ENCODE measurements at regions not wholly inside any gene's neighbourhood (a gene's known extent, or its start where the extent isn't known, plus 50 kb on each side); places are given as distances from the start of the nearest gene placed in this dataset.

DNA sequence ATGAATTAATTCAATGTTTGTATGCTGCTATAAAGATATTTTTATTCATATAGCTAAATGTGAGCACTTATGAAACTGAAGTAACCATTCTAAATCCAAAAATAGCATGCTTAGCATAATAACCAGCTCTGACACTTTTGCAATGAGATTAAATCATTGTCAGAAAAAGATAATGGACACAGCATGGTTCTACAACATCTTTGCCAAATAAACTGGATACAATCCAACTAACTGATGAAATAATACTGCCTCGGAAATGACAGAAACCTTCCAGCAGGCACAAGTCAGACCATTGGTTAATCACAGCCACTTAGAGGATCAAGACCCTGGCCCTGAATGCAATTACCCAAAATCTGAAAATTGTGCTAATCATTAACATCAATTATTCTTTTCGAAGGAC, 592.7 kb upstream of the ADGRL4 start:
- DNase-seq (ENCODE audit: low read depth): no peak

DNA sequence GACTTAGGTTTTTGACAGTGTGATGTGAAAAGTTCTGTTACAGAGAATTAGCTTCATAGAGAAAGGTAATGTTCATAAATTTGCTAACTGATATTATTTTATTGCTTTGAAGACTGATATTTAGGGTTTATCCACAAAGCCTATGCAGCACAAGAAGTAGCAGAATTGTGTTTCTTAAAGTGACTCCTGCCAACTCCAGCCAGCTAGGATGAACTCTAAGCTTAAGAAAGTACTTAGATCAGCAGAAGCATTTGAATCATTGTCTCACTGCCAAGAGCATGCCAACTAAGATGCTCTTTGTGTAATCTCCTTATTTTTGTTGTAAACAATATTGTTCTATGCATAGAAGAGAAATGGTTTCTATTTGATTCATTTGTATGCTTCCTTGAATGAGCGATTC, 589.4 kb upstream of the ADGRL4 start:
- DNase-seq (ENCODE audit: low read depth): no peak

DNA sequence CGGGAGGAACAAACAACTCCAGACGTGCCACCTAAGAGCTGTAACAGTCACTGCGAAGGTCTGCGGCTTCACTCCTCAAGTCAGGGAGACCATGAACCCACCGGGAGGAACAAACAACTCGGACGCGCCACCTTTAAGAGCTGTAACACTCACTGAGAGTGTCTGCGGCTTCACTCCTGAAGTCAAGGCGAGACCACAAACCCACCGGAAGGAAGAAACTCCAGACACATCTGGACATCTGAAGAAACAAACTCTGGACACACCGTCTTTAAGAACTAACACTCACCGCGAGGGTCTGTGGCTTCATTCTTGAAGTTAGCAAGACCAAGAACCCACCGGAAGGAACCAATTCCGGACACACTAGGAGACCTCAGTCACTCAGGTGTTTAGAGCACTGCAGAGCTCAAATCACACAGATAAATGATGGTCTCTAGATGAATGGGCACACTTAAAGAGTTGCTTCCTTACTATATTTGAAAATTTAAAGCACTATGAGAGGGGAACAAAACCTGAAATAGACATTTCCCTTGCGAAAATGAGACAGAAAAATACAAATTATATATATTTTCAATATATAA, 587.7 kb upstream of the ADGRL4 start:
- no peak for DNase-seq (ENCODE audit: low read depth)

DNA sequence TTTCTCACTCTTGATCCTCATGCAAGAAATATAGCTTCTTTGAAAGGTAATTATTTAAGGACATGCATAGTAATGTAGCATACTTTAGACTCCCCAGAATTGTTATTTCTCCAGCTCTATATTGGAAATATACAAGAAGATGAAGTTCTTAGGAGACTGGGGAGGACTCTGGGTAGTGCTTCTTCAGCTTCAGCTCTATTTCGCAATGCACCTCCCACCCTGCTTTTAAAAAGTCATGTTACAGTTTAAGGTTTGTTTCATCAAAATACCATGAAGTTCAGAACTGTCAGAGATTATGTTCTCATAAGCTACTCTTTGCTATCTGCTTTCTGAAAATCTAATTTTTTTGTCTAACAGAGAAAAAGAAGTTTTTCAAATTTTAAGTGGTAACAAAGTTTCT, 586.2 kb upstream of the ADGRL4 start:
- no peak for DNase-seq (ENCODE audit: low read depth)

DNA sequence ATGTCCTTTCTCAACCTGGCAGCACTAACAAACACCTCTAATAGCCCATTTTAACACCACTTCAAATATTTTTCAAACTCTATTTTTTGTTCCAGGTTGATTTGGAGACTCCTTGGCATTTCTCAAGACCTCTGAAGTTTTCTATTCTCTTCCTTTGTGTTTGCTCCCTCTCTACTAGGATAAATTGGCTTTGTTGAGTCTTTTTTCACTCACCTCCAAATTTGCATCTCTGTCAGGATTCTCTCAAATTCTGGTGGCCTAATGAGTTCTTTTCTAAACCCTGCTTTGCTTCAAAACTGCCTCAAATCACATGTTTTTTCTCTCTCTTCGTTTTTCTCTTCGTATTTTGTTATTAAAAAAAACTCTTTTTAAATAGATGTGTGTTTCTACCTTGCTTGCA, 582.2 kb upstream of the ADGRL4 start:
- DNase-seq (ENCODE audit: low read depth): no peak

DNA sequence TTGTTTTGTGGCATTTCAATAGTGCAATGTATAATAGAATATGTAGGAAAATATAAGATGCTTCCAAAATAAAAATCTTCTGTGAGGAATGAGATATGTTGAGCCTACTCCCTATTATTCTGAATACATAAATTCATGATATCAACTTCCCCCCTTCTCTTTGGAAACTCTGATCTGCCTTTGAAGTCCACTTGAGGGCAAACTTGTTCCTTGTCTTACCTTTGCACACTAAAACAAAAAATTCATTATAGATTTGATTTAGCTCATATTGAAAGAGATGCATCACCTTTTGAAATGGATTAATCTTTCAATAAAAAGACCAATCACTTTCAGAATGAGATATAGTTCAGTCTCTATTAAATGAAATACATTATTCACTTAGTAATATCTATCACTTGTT, 580.7 kb upstream of the ADGRL4 start:
- DNase-seq (ENCODE audit: low read depth): no peak

DNA sequence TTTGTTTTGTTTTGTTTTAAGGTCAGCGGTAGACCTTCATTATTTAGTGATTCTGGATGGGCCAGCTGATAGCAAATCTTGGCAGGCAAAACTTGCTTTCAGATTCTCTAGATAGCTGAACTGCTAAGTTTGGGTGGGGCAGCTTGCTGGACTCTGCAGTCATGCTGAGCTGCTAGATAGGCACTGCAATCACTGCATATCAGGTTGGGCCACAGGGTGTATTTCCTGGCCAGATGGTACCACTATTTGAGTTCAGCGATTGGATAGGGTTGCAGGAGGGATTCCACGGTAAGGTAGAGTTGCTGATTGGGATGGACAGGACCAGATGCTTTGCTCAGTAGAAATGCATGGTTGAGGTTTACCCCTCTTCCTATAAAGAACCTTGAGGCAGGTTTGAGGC, 579.3 kb upstream of the ADGRL4 start:
- DNase-seq (ENCODE audit: low read depth): no peak

DNA sequence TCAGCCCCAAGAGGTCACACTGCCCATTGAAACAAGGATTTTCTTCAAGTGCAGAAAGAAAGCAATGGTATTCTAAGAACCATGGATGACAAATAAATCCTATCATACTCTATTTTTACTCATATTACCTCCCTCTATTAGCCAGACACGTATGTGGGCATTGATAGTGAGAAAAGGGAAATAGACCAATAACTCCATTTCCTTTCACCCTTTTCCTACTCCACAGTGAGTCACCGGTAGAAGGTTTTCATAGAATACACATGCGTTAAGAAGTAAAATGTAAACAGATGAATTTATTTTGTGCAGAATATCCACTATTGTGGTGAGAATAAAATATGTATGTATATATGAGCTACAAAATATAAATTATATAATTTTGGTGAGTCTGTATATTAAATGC, 568.9 kb upstream of the ADGRL4 start:
- no peak for DNase-seq (ENCODE audit: low read depth)

DNA sequence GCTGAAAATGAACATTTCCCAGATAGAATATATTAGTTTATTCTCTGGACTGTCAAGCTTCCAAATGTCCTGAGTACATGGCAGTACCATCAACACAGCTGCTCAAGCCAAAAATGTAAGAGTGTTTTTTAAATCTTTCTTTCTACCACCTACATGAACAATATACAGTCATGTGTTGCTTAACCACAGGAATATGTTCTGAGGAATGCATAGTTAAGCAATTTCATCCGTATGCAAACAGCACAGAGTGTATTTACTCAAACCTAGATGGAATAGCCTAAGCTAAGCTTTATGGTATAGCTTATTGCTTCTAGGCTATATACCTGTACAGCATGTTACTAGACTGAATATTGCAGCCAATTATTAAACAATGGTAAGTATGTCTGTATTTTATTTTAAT, 561.9 kb upstream of the ADGRL4 start:
- DNase-seq (ENCODE audit: low read depth): no peak

DNA sequence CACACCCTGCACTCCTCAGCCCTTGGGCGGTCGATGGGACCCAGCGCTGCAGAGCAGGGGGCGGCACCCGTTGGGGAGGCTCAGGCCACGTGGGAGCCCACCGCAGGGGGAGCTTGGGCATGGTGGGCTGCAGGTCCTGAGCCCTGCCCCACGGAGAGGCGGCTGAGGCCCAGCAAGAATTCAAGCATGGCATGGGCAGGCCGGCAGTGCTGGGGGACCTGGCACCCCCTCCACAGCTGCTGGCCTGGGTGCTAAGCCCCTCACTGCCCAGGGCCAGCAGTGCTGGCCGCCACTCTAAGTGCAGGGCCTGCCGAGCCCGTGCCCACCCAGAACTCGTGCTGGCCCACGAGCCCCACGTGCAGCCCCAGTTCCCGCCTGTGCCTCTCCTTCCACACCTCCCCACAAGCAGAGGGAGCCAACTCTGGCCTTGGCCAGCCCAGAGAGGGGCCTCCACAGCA, 555.0 kb upstream of the ADGRL4 start:
- no peak for DNase-seq (ENCODE audit: low read depth)

DNA sequence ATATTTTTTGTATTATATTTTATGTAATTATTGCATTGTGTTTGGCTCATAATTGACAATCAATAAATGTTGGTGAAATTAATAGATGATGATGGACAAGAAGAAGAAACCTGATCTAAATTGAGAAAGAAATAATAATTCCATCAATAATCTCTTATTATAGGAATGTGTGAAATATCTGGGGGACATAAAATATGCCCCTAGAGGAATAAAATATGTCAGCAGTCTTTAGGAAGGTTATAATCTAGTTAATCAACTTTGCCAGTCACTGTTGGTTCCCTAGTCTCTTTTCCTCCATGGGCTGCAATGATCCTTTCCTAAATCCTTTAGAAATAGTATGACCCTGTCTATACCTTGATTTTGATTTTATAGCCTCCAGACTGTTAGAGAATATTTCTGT, 549.7 kb upstream of the ADGRL4 start:
- no peak for DNase-seq (ENCODE audit: low read depth)

DNA sequence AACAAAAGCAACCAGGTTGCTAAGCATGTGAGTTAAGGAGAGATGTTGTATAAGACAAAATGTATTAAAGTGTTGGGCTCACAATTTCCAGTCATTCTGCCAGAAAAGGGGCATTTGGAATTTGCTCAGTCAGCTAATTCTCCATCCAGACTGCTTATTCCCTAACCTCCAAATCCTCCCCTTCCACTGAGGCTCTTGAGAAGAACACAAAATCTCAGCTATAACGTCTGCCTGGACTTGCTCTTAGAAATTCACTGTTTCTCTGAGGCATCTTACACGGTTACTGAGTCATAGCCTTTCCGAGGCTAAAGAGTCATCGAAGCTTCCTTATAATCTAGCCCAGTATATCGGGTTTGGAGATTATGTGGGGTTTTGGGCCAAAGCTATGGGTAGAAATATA, 548.2 kb upstream of the ADGRL4 start:
- no peak for DNase-seq (ENCODE audit: low read depth)

DNA sequence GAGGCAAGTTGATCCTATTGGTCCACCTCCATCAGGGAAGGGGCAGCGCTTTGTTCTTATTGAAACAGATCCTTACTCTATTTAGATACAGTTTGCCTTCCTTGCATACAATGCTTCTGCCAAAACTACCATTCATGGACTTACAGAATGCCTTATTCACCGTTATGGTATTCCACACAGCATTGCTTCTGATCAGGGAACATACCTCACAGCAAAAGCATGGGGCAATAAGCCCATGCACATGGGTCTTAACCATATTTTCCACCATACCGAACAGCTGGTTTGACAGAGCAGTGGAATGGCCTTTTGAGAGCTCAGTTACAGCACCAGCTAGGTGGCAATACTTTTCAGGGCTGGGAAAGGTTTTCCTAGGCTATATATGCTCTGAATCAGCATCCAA, 544.8 kb upstream of the ADGRL4 start:
- DNase-seq (ENCODE audit: low read depth): no peak

DNA sequence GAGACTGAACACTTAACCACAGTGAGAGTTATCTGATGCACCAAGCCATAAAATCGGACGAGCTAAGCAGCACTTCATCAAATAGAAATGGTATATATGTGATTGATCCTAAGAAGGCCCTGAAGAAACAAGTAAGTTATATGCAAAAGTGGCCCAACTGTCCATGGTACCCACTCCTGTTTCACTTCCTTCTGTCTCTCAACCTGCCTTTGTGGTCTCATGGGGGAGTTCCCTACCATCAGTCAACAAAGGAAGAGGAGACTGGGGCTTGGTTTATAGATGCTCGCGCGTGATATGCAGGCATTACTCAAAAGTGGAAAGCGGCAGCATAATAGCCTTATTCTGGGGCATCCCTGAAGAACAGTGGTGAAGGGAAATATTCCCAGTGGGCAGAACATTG, 543.9 kb upstream of the ADGRL4 start:
- DNase-seq (ENCODE audit: low read depth): no peak

DNA sequence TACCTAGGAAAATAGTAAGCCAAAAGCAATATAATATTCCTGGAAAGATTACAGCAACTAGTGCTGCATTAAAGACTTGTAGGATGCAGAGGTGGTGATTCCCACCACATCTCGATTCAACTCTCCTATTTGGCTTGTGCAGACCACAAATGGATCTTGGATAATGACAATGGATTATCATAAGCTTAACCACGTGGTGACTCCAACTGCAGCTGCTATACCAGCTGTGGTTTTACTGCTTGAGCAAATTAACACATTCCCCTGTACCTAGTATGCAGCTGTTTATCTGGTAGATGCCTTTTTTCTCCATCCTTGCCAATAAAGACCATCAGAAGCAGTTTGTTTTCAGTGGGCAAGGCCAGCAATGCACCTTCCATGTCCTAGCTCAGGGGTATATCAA, 542.7 kb upstream of the ADGRL4 start:
- DNase-seq (ENCODE audit: low read depth): no peak

DNA sequence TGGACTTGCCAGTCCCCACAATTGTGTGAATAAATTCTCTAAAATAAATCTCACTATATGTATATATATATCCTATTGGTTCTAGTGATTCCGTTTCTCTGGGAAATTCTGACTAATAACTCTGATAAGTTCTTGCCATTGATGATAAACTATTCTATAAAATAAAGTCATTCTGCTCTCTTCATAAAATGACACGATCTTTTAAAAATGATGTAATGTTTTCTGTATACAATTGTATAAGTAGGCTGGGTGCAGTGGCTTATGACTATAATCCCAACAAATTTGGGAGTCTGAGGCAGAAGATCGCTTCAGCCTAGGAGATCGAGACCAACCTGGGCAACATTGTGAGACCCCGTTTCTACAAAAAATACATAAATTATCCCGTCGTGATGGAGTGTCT, 541.0 kb upstream of the ADGRL4 start:
- no peak for DNase-seq (ENCODE audit: low read depth)

DNA sequence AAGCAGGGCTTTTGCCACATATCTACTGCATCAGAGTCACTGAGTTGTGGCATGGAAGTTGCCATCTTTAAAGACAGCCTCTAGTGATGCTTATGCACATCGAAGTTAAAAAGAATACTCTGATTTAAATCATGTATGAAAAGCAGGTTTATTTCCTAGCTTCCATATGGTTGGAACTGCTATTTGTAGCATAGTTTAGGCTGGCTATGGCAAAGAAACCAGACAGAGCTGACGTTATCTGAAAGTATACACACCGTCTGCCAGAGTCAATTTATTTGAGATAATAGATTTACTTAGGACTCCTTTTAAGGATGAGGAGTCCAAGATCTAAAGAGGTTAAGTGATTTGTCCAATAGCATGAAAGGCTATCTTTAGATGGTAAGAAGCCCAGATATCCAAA, 536.9 kb upstream of the ADGRL4 start:
- no peak for DNase-seq (ENCODE audit: low read depth)

DNA sequence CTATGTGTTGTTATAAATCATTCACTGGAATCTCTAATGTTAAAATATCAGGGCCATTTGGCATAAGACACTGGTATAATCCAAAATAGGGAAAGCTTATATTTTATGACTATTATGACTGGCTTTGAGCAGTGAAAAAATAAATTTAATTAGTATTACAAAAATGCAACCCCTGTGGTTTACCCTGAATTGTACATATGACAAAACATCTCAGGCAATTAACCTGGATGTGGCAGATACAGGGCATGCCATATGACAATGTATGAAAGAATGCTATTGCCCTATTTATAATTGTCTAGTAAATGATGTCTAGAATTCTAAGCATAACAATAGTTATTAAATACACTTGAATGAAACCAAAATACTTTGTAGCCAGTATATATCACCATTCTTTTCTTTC, 532.5 kb upstream of the ADGRL4 start:
- no peak for DNase-seq (ENCODE audit: low read depth)

DNA sequence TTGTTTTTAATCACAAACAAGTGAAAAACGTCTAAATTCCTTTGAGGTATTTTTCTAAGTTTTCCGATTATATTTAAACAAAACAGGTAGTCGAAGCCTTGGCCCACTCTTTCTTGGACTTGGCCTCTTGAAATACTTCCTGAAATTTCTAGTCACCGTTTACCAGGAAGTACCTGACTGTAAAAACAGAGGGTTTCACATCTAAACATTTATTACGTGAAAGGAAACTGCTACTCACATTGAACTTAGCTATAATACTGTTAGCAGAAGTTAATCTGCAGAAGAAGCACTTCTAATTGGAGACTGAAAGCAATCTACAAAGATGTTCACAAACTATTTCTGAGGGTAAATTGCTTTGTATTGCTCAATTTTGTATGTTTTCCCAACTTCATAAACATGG, 526.0 kb upstream of the ADGRL4 start:
- no peak for DNase-seq (ENCODE audit: low read depth)

DNA sequence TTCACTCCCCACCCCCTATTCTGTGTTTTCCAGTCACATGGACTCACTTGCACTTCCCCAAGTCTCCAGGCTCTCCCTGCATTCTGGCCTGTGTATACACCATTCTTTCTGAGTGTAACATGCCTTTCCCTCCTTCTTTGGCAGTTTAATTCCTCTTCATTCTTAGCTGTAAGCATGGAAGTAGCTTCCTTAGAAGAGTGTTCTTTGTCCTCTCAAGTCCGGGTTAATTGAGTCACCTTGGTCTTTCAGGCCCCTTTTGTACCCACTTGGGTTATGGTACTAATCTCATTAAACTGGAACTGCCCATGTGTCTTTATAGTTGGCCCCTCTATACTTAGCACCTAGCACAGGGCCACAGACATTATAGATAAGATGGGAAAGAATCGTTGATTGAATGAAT, 525.3 kb upstream of the ADGRL4 start:
- DNase-seq (ENCODE audit: low read depth): no peak

DNA sequence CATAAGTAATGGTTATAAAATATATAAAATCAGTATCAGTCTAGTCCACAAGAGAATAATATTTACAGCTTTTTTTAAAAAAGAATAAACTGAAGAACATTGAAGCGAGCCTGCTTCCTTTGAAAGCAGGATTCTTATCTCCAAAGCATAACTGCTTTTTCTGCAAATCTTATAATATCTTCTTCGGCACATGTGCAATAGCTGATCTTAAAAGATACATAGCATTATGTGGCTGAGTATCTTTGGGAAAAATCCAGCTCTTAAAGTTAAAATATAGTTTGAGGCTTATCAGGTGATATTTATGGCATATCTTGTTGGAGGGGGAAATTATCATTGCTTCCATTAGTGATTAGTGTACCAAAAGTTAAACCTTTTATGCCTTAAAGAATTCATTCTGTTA, 523.9 kb upstream of the ADGRL4 start:
- DNase-seq (ENCODE audit: low read depth): no peak

DNA sequence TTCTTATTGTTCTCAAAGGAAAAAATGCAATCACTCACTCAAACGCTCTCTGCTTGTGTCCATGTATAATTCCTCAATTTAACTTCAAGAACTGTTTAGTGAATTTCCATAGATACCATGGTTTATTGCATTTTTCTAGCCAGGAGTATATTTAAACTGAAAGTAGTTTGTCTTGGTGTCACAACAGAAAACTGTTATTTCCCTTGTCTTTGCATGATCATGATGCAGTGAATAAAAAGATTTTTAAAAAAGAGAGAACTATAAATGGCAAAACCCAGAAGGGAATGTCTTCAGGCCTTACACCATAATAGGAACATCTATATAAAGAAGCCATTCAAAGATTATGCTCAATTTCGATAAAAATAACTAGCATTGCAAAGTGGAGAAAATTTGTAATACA, 523.5 kb upstream of the ADGRL4 start:
- no peak for DNase-seq (ENCODE audit: low read depth)

DNA sequence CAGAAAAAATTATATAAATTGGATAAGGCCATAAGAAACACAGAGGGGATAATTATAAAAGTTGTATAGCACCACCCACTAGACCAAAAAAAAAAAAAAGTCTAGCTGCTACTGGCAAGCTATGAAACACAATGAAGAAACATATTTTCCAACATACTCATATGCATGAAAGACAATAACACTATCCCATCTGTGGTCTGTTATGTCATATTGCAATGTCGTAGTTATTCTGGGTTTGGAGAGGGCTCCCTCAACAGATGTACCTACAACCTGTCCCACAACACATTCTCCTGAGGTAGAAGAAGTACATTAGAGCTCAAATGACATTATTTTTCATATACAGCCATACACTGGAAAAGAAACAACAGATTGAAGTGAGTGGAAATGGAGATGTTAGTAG, 517.6 kb upstream of the ADGRL4 start:
- no peak for DNase-seq (ENCODE audit: low read depth)

DNA sequence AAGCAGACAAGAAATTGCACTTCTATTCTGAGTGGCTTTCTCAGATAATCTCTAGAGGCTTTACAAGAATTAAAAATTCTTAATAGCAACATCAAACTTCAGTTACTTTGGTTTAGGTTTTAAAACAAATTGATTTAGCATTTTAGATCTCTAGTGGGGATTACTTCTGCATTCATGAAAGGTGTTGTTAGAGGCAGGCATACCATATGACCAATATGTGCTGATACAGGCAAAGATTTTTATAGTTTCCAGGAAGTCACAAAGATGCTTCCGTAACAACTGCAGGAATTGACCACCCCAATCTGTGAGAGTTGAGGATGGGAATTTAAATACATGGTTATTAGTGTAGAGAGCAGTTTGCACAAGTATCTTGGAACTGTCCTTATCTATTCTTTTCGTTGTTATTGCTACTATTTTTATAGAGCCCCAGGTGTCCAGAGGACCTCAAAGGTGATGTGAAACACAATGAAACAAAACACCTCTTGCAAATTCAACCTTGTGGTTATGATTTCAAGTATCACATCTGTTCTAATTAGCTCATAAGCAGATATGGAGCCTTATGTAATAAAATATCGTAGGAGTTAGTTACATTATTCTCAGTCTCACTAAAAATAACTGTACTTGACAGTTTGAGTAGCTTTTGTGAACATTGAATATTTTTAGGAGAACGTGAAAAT, 512.7 kb upstream of the ADGRL4 start:
- no peak for DNase-seq (ENCODE audit: low read depth)

All from activated T-cell treated with anti-CD3 and anti-CD28 coated beads for 48 hours (primary cell).